Forelimb muscle (tissue), 1 donor: ENCODE measurements at regions not wholly inside any gene's neighbourhood (a gene's known extent, or its start where the extent isn't known, plus 50 kb on each side); places are given as distances from the start of the nearest gene placed in this dataset.

ENCODE experiments used
- DNase-seq: peaks from one replicate; pipeline ENCODE4 v3.0.0-alpha.2; 2013; ENCODE audit warnings: low read depth

GRCh38 chr7:20021066-20021465, 196.1 kb downstream of the MACC1 start:
- no peak for DNase-seq

DNA sequence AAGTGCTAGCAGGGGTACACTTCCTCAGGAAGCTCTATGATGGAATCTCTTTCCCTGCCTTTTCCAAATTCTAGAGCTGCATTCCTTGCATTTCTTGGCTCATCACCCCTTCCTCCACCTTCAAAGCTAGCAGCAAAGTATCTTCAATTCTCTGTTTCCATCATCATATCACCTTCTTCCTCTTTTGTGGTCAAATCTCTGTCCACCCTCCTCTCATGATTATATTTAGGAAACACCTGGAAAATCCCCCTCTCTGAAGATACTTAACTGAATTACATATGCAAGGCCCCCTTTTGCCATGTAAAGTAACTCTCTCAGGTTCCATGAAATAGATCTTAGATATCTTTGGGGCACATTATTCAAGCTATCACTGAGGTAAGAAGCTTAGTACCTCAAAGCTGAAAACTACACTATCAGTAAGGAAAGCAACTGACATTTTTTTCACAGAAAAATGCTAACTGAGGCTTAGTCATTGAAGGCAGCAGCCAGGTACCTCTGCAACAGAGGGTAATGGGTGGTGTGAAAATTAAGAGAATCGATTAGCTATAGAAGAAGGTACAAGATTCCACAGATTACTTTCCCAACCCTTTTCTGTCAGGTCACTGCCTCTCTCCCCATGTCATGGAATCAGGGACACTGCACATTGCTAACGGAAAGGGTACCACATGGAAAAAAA, 197.3 kb downstream of the MACC1 start:
- DNase-seq, result no peak

DNA sequence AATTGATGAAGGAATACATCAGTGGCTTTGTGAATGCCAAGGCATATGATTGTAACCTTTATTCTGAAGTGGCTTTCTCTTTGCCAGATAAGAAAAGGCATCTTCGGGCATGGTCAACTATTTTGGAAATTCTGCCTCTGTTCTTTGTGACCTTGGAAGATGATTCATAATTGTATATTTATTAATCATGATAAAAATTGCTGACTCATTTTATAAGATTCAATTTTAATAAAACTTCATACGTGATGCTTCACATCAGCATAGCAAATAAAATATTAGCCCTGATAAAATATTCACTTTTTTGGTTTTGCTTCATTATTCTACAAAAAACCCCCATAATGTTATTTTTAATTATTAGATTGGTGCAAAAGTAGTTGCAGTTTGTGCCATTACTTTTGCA, 200.5 kb downstream of the MACC1 start:
- no peak for DNase-seq

- DNase-seq, result no peak
Observed at GRCh38 chr7:20013536-20013935, 203.6 kb downstream of the MACC1 start.

GRCh38 chr7:20012100-20012499, 205.1 kb downstream of the MACC1 start:
- no peak for DNase-seq

DNA sequence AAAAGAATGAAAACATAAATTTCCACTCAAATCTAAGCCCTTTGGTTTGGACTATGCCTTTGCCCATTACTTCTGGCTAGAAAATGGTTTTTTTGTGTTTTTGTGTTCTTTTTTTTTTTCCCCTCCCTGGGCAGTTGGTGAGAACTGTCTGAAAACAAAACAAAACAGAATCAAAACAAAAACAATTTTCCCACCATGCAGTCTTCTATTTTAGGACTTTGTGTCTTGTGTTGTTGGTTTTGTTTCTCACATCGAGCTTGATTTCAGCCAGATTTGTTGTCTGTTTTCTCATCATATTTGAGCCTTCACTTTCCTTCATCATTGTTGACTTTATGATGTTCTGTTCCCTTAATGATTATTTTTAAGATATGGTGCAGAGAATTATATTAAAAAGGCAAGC, 206.3 kb downstream of the MACC1 start:
- DNase-seq, result no peak

DNA sequence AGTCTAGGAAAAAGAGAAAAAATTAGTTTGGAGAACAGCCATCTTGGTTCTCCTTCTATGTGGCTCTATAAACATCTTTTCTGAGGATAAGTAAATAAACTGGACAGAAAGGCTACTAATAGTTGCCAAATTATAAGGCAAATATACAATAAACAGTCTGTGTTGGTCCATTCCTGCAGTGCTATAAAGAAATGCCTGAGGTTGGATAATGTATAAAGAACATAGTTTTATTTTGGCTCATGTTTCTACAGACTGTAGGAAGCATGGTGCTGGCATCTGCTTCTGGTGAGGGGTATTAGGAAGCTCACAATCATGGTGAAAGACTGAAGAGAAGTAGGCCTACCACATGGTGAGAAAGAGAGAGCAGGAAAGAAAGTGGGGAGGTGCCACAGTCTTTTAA, 209.7 kb downstream of the MACC1 start:
- no peak for DNase-seq

DNA sequence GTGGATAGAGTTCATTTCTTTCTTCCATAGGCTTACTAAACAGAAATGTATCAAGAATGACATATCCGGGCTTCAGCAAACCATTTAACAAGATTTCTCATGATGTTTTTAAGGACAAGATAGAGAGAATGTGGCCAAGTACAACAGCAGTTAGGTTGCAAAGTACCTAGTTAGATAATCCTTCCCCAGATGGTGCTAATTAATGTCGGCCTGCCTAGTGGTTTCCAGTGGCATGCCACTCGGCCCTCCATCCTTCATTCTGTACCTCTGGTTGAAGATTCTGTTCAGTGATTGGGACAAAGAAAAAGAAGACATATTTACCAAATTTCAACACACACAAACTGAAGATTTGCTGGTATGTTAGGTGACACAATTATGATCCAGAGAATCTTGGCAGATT, 212.1 kb downstream of the MACC1 start:
- no peak for DNase-seq

DNA sequence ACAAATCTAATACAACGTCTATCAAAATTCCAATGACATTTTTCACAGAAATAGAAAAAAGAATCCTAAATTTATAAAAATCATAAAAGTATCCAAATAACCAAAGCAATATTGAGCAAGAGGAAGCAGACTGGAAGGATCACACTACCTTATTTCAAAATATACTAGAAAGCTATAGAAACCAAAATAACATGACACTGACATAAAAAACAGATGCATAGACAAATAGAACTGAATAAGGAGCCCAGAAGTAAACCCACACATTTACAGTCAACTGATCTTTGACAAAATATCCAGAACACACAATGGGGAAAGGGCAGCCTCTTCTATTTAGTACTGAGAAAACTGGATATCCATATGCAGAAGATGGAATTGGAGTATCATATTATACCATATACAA, 217.5 kb downstream of the MACC1 start:
- no peak for DNase-seq

GRCh38 chr7:19991936-19992335, 218.5 kb upstream of the TMEM196 start:
- DNase-seq, result no peak

DNA sequence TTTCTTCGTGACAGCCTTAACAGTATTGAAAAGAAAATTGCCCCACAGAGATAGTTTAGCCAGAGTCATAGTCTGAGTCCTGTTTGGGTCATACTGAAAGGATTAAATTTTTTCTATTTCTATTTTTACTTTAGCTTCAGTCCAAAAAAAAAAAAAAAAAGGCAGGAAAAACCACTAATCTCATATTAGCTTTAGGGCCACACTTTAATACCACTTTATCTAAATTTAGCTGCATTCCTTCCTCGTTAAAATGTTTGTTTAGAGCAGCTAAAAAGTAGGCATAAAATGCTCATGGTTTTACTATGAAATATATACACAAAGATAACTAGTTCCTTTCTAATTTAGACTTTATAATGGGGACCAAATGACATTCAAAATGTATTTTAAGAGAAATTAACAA, 216.5 kb upstream of the TMEM196 start:
- DNase-seq, result no peak

- no peak for DNase-seq
Observed at GRCh38 chr7:19988860-19989259, 215.4 kb upstream of the TMEM196 start.

- no peak for DNase-seq
Observed at GRCh38 chr7:19984231-19984632, 210.8 kb upstream of the TMEM196 start.

DNA sequence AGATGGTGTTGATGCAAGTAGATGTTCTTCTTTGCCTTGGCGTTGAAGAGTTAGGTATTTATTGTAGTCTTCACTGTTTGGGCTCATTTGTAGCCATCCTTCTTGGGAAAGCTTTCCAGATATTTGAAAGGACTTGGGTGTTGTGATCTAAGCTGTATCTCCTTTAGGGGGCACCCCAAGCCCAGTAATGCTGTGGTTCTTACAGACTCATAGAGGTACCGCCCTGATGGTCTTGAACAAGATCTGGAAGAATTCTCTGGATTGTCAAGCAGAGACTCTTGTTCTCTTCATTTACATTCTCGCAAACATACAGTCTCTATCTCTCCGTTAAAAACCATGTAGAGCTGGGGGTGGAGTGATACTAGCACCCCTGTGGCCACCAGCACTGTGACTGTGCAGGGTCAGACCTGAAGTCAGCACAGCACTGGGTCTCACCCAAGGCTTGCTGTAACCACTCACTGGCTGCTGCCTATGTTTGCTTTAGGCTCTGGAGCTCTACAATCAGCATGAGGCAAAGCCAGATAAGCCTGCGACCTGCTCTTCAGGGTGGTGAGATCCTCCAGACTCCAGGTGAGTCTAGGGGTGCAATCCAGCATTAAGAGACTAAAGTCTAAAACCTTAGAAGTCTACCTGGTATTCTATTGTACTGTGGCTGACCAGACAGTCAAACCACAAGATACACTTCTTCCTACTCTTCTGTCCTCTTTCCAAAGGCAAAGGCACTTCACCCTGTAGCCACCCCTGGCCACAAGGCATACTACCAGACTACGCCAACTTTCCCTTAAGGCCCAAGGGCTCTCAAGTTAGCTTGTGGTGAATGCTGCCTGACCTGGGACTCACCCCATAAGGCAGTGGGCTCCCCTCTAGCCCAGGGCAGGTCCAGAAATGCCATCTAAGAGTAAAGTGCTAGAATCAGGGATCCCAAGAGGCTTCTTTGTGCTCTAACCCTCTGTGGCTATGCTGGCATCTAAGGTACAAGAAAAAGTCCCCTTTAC, 209.7 kb upstream of the TMEM196 start:
- no peak for DNase-seq

DNA sequence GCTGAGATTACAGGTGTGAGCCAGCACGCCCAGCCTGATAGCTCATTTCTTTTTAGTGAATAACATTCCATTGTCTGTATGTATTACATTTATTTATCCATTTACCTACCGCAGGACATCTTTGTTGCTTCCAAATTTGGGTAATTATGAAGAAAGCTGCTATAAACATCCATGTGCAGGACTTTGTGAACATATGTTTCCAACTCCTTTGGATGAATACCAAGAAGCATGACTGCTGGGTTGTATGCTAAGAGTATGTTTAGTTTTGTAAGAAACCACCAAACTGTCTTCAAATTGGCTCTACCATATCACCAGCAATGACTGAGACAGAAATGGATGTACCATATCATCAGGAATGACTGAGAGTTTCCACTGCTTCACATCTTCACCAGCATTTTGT, 200.2 kb upstream of the TMEM196 start:
- DNase-seq, result no peak

GRCh38 chr7:19972876-19973275, 199.5 kb upstream of the TMEM196 start:
- no peak for DNase-seq

DNA sequence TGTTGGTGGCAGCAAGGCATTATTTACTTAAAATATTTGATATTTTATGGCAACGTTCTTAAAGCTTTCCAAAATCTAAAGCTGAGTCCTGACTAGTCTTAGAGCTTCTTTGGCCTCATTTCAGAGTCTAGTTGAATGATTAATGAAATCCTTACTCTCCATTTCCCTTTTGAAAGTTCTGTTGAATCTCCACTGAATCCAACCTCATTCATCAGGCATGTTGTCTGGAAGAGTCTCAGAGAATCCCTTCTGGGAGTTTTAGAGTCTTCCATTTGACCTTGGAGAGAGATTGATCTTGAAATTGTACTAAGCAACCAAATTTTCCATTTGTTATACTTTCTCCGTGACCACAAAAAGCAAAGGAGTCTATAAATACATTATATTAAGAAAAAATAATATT, 198.5 kb upstream of the TMEM196 start:
- no peak for DNase-seq

- no peak for DNase-seq
Observed at GRCh38 chr7:19970514-19970913, 197.1 kb upstream of the TMEM196 start.

DNA sequence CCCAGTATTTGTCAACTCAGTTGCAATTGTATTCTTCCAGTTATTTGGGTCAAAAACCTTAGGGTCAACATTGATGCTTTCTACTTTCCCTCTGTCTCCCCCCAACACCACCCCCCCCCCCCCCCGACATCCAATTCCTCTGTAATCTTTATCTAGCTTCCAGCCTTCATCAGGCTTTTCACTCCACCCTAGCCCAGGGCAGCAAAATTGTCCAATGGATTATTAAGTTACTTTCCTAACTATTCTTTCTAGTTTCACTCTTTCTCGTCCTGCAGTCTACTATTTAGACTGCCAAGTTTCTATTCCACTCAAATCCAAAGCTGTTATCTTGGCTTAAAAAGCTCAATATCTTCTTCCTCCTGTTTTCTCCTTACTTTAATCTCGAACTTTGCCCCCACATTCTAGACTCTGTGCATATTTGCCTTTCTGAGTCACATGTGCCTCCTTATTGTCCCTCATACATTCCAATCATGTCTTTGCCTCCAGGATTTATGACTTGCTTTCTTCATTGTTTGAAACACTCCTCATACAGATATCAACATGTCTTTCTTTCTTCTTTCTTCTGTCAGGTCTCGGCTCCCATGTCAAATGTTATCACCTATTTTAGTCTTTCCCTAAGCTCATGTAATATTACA, 196.6 kb upstream of the TMEM196 start:
- DNase-seq, result no peak

- peak; percentile 28 for DNase-seq
Observed at GRCh38 chr7:19964246-19964645, 190.8 kb upstream of the TMEM196 start.

GRCh38 chr7:19963695-19964094, 190.3 kb upstream of the TMEM196 start:
- DNase-seq, result no peak

DNA sequence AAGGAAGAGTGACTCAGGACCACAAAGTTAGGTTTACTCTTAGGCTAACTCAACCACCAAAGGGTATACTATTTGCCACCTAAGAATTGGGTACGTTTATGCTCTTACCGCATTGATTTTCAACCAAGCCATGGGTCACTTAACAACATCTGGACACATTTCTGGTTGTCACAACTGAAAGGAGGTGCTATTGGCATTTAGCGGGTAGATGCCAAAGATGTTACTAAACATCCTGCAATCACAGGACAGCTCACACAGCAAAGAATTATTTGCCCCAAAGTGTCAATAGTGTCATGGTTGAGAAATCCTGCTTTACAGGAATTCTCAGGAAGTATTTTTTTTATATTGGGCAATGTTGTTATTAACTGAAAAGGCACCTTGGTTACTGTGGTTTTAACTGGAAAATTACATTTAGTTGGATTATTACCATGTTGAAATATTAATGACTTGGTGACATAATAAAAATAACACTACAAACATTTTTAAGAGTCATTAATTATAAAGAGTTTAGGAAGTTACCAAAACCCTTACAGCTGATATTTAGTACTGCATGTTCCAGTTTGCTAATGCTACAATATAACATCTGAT, 185.0 kb upstream of the TMEM196 start:
- no peak for DNase-seq
